HepG2 (cell line): ENCODE measurements at regions not wholly inside any gene's neighbourhood (a gene's known extent, or its start where the extent isn't known, plus 50 kb on each side); places are given as distances from the start of the nearest gene placed in this dataset.
A peak's percentile ranks its signal among the peaks of the same experiment; 100 is the strongest.

Experiments
- ATAC-seq: fragments of 200-7000 bp; cut with Tn5 transposase; 3 replicates; pipeline ENCODE4 v1.9.1; 2020; ENCODE audit warnings: mild to moderate bottlenecking, moderate library complexity
- BruUV-seq: library from RNA; stranded (reverse); fragments of 400-500 nt; replicated peaks from 2 replicates; lab custom pipeline; 2021; lab: Mats Ljungman, UMichigan
- CTCF ChIA-PET: fragments of 300-600 bp; formaldehyde crosslinking; extraction: SDS; loops from one replicate; lab custom pipeline; 2021; ENCODE audit warnings: low total read pairs, inconsistent platforms, low intra/inter-chr PET ratio; lab: Yijun Ruan, JAX
- POLR2A ChIA-PET: fragments of 350-600 bp; sonication (Branson Sonifier 250); formaldehyde crosslinking; loops from one replicate; lab custom pipeline; 2020; ENCODE audit warnings: antibody characterized with exemption, inconsistent platforms; lab: Yijun Ruan, JAX
- DNase-seq: peaks from one replicate; pipeline ENCODE4 v3.0.0-alpha.2; 2015; ENCODE audit warnings: low spot score
- FAIRE-seq: peaks from 3 replicates; lab custom pipeline; 2011; peaks lifted over from hg19 to GRCh38; lab: Jason Lieb, UNC
- H2AFZ ChIP-seq: one replicate; pipeline ENCODE4 v1.6.1; 2011; ENCODE audit warnings: low read length, inconsistent platforms
- H3K27ac ChIP-seq: fragments of 300-600 bp; 3 replicates; pipeline ENCODE4 v1.8.0; 2011; ENCODE audit warnings: mixed run types, mild to moderate bottlenecking, mixed read lengths, low read length, inconsistent platforms; ENCODE audit not compliant: insufficient read depth; ENCODE audit errors: extremely low read length
- H3K27me3 ChIP-seq, 2 experiments: fragments of 200-600 bp in 1 of 2; 2 replicates in 1 of 2; 3 replicates in 1 of 2; pipeline versions ENCODE4 v1.6.0 to v1.8.0; 2011; ENCODE audit warnings: low read length in 2 of 2, mild to moderate bottlenecking in 2 of 2, moderate library complexity in 2 of 2, inconsistent platforms in 1 of 2; ENCODE audit not compliant: insufficient read depth in 2 of 2, control insufficient read depth in 1 of 2
- H3K36me3 ChIP-seq, 2 experiments: fragments of 200-600 bp in 1 of 2; replicated peaks in 1 of 2; 2 replicates in 1 of 2; 3 replicates in 1 of 2; pipeline versions ENCODE4 v1.5.1 to v1.8.0; 2011; ENCODE audit warnings: low read length in 2 of 2, inconsistent platforms in 1 of 2; ENCODE audit not compliant: insufficient read depth in 2 of 2, control insufficient read depth in 1 of 2
- H3K4me1 ChIP-seq: 2 replicates; pipeline ENCODE4 v1.5.1; 2012; ENCODE audit warnings: low read length, inconsistent platforms; ENCODE audit not compliant: insufficient read depth
- H3K4me2 ChIP-seq: 2 replicates; pipeline ENCODE4 v1.6.0; 2011; ENCODE audit warnings: low read depth, low read length, inconsistent platforms
- H3K4me3 ChIP-seq, 3 experiments: fragments of 200-600 bp in 1 of 3; sonication (generic), shearing (Covaris generic) in 1 of 3; replicated peaks in 1 of 3; 2 replicates each; pipeline ENCODE4 v1.5.1; 2011 to 2016; ENCODE audit warnings: low read length in 3 of 3, inconsistent platforms in 2 of 3, low read depth in 2 of 3, mild to moderate bottlenecking in 2 of 3, control low read depth in 1 of 3, mixed read lengths in 1 of 3; ENCODE audit not compliant: insufficient read depth in 1 of 3
- H3K79me2 ChIP-seq: one replicate; pipeline ENCODE4 v1.6.1; 2011; ENCODE audit warnings: low read length, inconsistent platforms; ENCODE audit not compliant: insufficient read depth
- H3K9ac ChIP-seq: 2 replicates; pipeline ENCODE4 v1.6.0; 2011; ENCODE audit warnings: mild to moderate bottlenecking, low read depth, low read length, inconsistent platforms; ENCODE audit not compliant: insufficient read depth
- H3K9me3 ChIP-seq: 2 replicates; pipeline ENCODE4 v1.5.1; 2012; ENCODE audit warnings: mild to moderate bottlenecking, low read length
- H4K20me1 ChIP-seq: 2 replicates; pipeline ENCODE4 v1.6.0; 2011; ENCODE audit warnings: inconsistent platforms, mild to moderate bottlenecking, low read length, moderate library complexity; ENCODE audit not compliant: insufficient read depth
- BRCA1 ChIP-seq: sonication (generic); formaldehyde crosslinking; IDR thresholded peaks from 2 replicates; pipeline ENCODE4 v1.4.0; 2020; ENCODE audit warnings: missing genetic modification reagents
- CEBPB ChIP-seq: IDR thresholded peaks from 2 replicates; pipeline ENCODE4 v1.6.1; 2011; ENCODE audit warnings: low read depth, low read length, improper control_type of control experiment, borderline replicate concordance
- MBNL3 ChIP-seq: fragments of 250-450 bp; sonication (Bioruptor Pico); conservative IDR thresholded peaks from 2 replicates; pipeline ENCODE4 v1.8.0; 2022; ENCODE audit warnings: mild to moderate bottlenecking, inconsistent platforms
- NPAS2 ChIP-seq: sonication (generic); formaldehyde crosslinking; IDR thresholded peaks from 2 replicates; pipeline ENCODE4 v1.8.0; 2022; ENCODE audit warnings: mild to moderate bottlenecking, missing genetic modification reagents, borderline replicate concordance
- NR2F2 ChIP-seq: IDR thresholded peaks from 2 replicates; pipeline ENCODE4 v1.6.1; 2012; ENCODE audit warnings: low read depth, inconsistent platforms, borderline replicate concordance
- SALL2 ChIP-seq: sonication (generic); formaldehyde crosslinking; IDR thresholded peaks from 2 replicates; pipeline ENCODE4 v1.8.1; 2023; ENCODE audit warnings: mild to moderate bottlenecking, missing genetic modification reagents, inconsistent platforms
- ZNF513 ChIP-seq: sonication (generic); formaldehyde crosslinking; conservative IDR thresholded peaks from 2 replicates; pipeline ENCODE4 v1.5.0; 2020; ENCODE audit warnings: missing genetic modification reagents
- ZNF672 ChIP-seq: sonication (generic); formaldehyde crosslinking; IDR thresholded peaks from 2 replicates; pipeline ENCODE4 v1.8.1; 2022; ENCODE audit warnings: missing genetic modification reagents
- ZNF674 ChIP-seq: sonication (generic); formaldehyde crosslinking; IDR thresholded peaks from 2 replicates; pipeline ENCODE4 v1.5.0; 2020; ENCODE audit warnings: low read depth, mild to moderate bottlenecking, missing genetic modification reagents
- ZNF749 ChIP-seq: sonication (generic); formaldehyde crosslinking; IDR thresholded peaks from 2 replicates; pipeline ENCODE4 v1.8.0; 2022; ENCODE audit warnings: mild to moderate bottlenecking, missing genetic modification reagents, moderate library complexity, borderline replicate concordance
- WGBS: methylation state at CpG from one replicate; pipeline ENCODE4 v1.1.6; 2017; ENCODE audit warnings: low lambda C conversion rate; 5-methylcytosine and 5-hydroxymethylcytosine counted together
- in situ Hi-C: cut with HindIII; loops from 2 replicates; pipeline ENCODE4 v1.10.0; 2017; ENCODE audit warnings: low pct_unique_long_range_greater_than_20kb; ENCODE audit not compliant: extremely low pct_ligation_motif_present
- intact Hi-C: fragments of 100-400 bp; cut with micrococcal nuclease; formaldehyde crosslinking; loops from one replicate; pipeline ENCODE4 v1.10.0; 2022; ENCODE audit not compliant: unreplicated experiment
- TF ChIP-seq, protein P1 (sequence below): IDR thresholded peaks from 2 replicates; pipeline ENCODE4 v1.6.1; 2016; ENCODE audit warnings: missing genetic modification reagents, missing compliant biosample characterization
- TF ChIP-seq, protein P2 (sequence below): sonication (generic); formaldehyde crosslinking; IDR thresholded peaks from 2 replicates; pipeline ENCODE4 v1.5.0; 2020; ENCODE audit warnings: mild to moderate bottlenecking, missing genetic modification reagents
- TF ChIP-seq, protein P3 (sequence below): sonication (generic); formaldehyde crosslinking; IDR thresholded peaks from 2 replicates; pipeline ENCODE4 v1.4.0; 2020; ENCODE audit warnings: mild to moderate bottlenecking, missing genetic modification reagents

GRCh38 chr5:86795659-86796058 lies 177.9 kb downstream of the COX7C start:
- POLR2A ChIA-PET = no interaction called here
- no peak for ATAC-seq

DNA sequence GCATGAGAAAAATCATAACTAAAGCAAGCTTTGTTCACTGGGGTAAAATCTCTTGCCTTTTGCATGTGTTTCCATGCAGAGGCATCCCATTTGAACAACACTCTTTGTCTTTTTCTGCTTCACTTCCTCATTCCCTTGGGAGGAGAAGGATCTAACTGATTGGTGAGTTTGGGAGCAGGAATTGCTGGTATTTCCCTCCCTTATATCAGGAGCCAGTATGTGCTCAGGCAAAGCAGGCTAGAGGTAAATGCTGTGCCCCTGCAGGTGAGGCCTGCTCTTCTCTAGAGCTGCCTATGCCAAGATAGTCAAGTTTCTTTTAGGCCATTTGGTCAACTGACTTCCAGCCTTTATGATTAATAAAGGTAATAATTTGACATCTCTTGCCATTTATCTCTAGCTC lies 179.9 kb downstream of the COX7C start:
- H3K9ac ChIP-seq = no peak overlapping the region
- TF ChIP-seq BRCA1 (no peak), ZNF749 (CRISPR knock-in tag) (no peak), MBNL3 (CRISPR knock-in tag) (no peak), NR2F2 (no peak), ZNF674 (CRISPR knock-in tag) (no peak), ZNF672 (CRISPR knock-in tag) (no peak), NPAS2 (CRISPR knock-in tag) (no peak), SALL2 (no peak)
- TF ChIP-seq, protein P1, sequence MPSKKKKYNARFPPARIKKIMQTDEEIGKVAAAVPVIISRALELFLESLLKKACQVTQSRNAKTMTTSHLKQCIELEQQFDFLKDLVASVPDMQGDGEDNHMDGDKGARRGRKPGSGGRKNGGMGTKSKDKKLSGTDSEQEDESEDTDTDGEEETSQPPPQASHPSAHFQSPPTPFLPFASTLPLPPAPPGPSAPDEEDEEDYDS = no peak
- TF ChIP-seq, protein P2, sequence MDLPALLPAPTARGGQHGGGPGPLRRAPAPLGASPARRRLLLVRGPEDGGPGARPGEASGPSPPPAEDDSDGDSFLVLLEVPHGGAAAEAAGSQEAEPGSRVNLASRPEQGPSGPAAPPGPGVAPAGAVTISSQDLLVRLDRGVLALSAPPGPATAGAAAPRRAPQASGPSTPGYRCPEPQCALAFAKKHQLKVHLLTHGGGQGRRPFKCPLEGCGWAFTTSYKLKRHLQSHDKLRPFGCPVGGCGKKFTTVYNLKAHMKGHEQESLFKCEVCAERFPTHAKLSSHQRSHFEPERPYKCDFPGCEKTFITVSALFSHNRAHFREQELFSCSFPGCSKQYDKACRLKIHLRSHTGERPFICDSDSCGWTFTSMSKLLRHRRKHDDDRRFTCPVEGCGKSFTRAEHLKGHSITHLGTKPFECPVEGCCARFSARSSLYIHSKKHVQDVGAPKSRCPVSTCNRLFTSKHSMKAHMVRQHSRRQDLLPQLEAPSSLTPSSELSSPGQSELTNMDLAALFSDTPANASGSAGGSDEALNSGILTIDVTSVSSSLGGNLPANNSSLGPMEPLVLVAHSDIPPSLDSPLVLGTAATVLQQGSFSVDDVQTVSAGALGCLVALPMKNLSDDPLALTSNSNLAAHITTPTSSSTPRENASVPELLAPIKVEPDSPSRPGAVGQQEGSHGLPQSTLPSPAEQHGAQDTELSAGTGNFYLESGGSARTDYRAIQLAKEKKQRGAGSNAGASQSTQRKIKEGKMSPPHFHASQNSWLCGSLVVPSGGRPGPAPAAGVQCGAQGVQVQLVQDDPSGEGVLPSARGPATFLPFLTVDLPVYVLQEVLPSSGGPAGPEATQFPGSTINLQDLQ = no peak
- TF ChIP-seq, protein P3, sequence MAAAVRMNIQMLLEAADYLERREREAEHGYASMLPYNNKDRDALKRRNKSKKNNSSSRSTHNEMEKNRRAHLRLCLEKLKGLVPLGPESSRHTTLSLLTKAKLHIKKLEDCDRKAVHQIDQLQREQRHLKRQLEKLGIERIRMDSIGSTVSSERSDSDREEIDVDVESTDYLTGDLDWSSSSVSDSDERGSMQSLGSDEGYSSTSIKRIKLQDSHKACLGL (CRISPR knock-in tag) = no peak
- TF ChIP-seq, all 625 proteins: peak for 0
- no peak for DNase-seq

More at GRCh38 chr5:86795659-86796058, 177.9 kb downstream of the COX7C start:
- in situ Hi-C loops (no loop called here), intact Hi-C loops (no loop called here)
- Histone ChIP-seq H3K4me1 (no peaks in the 10 kb centered on the region), H3K27ac (no peak overlapping the region), H3K36me3 (no peaks in the 10 kb centered on the region), H3K27me3 (no peaks in the 10 kb centered on the region; a peak in 1 of 5 replicates), H2AFZ (no peak overlapping the region), H3K9me3 (no peaks in the 10 kb centered on the region), H3K4me3 (no peak overlapping the region), H3K79me2 (no peaks in the 10 kb centered on the region), H3K9ac (no peak overlapping the region), H4K20me1 (no peaks in the 10 kb centered on the region), H3K4me2 (no peak overlapping the region)
- DNase-seq (no peak), FAIRE-seq (no peak)
- CTCF ChIA-PET = no interaction called here
- TF ChIP-seq CEBPB (peak; percentile 48; the same call in 1 of the 2 replicates), ZNF513 (CRISPR knock-in tag) (no peak)
- WGBS = 17% methylated on average over 3 of the region's 3 CpGs
- BruUV-seq = no TSS peak

More for the DNA sequence above, 179.9 kb downstream of the COX7C start:
- Histone ChIP-seq H3K27me3 (no peaks in the 10 kb centered on the region; a peak in 1 of 5 replicates), H3K4me2 (no peak overlapping the region), H2AFZ (no peak overlapping the region), H3K79me2 (no peaks in the 10 kb centered on the region), H3K9me3 (no peaks in the 10 kb centered on the region), H4K20me1 (no peaks in the 10 kb centered on the region), H3K27ac (no peak overlapping the region), H3K36me3 (no peaks in the 10 kb centered on the region), H3K4me3 (no peak overlapping the region), H3K4me1 (no peaks in the 10 kb centered on the region)
- POLR2A ChIA-PET = no interaction called here
- no peak for ATAC-seq
- intact Hi-C loops (no loop called here), in situ Hi-C loops (no loop called here)
- no TSS peak for BruUV-seq
- CTCF ChIA-PET = no interaction called here
- FAIRE-seq = no peak
